Vagina (tissue), 2 donors: ENCODE measurements at regions not wholly inside any gene's neighbourhood (a gene's known extent, or its start where the extent isn't known, plus 50 kb on each side); places are given as distances from the start of the nearest gene placed in this dataset.
"Not testable (repeated sequence)": the region's sequence is repeated elsewhere in the genome, so short reads cannot be mapped to it uniquely, and the experiment has no call there.

Source experiments
- DNase-seq, 2 donors: peaks; one replicate each; pipeline ENCODE4 v3.0.0-alpha.2; 2017; ENCODE audit errors: extremely low spot score in 2 of 2
- H3K27ac ChIP-seq: fragments of 200-600 bp; sonication (generic); one replicate; pipeline ENCODE4 v1.5.1; 2019
- H3K27me3 ChIP-seq: fragments of 200-600 bp; sonication (generic); one replicate; pipeline ENCODE4 v1.5.1; 2019
- H3K36me3 ChIP-seq, 2 donors: fragments of 200-600 bp; sonication (generic); one replicate each; pipeline ENCODE4 v1.5.1; 2017 to 2019
- H3K4me1 ChIP-seq: fragments of 200-600 bp; sonication (generic); one replicate; pipeline ENCODE4 v1.5.1; 2019
- H3K4me3 ChIP-seq, 2 donors: fragments of 200-600 bp; sonication (generic); 1 replicate in 1 of 2; 2 replicates in 1 of 2; pipeline ENCODE4 v1.5.1; 2016 to 2019
- H3K9me3 ChIP-seq: fragments of 200-600 bp; sonication (generic); one replicate; pipeline ENCODE4 v1.5.1; 2019
- CTCF ChIP-seq, 3 experiments: fragments of 450-650 bp in 2 of 3; fragments of 200-600 bp in 1 of 3; sonication (generic) in 1 of 3; IDR thresholded peaks; one replicate each; pipeline ENCODE4 v1.5.1; 2017 to 2019; ENCODE audit warnings: antibody characterized with exemption in 3 of 3, mild to moderate bottlenecking in 2 of 3, moderate library complexity in 2 of 3
- POLR2A ChIP-seq, 2 donors: fragments of 450-650 bp; IDR thresholded peaks; one replicate each; pipeline ENCODE4 v1.6.1; 2017; ENCODE audit warnings: antibody characterized with exemption in 2 of 2, mild to moderate bottlenecking in 2 of 2, moderate library complexity in 2 of 2
- POLR2AphosphoS5 ChIP-seq, 2 donors: sonication (generic); formaldehyde crosslinking; IDR thresholded peaks; one replicate each; pipeline ENCODE4 v1.9.0; 2017; ENCODE audit warnings: antibody characterized with exemption in 2 of 2, mild to moderate bottlenecking in 2 of 2, low read depth in 1 of 2; ENCODE audit not compliant: insufficient read depth in 1 of 2
- intact Hi-C: fragments of 100-400 bp; cut with DNase I; formaldehyde crosslinking; loops from one replicate; pipeline ENCODE4 v1.15.1; 2023

- DNase-seq, result no peak
- Histone ChIP-seq H3K27ac (no peak overlapping the region), H3K27me3 (no peaks in the 10 kb centered on the region), H3K9me3 (no peaks in the 10 kb centered on the region), H3K4me1 (no peaks in the 10 kb centered on the region), H3K4me3 (no peak overlapping the region), H3K36me3 (no peaks in the 10 kb centered on the region)
- intact Hi-C loops, result no loop called here
- TF ChIP-seq CTCF (IDR thresholded peaks at IDR 0.05), result no peak
- no peak for TF ChIP-seq POLR2A (IDR thresholded peaks at IDR 0.05)
- no peak for TF ChIP-seq POLR2AphosphoS5 (IDR thresholded peaks at IDR 0.05; ENCODE audit: insufficient read depth in 1 of 2, low read depth in 1 of 2)
Observed at GRCh38 chr6:112522587-112522986, 175.5 kb downstream of the RFPL4B start.

- intact Hi-C loops, result no loop called here
- DNase-seq, result no peak
- no peak overlapping the region for H3K4me3 ChIP-seq
- TF ChIP-seq POLR2A (IDR thresholded peaks at IDR 0.05) (no peak), CTCF (IDR thresholded peaks at IDR 0.05) (no peak), POLR2AphosphoS5 (IDR thresholded peaks at IDR 0.05; ENCODE audit: insufficient read depth in 1 of 2, low read depth in 1 of 2) (no peak)
- no peaks in the 10 kb centered on the region for H3K27me3 ChIP-seq
- H3K9me3 ChIP-seq, result no peaks in the 10 kb centered on the region
- H3K27ac ChIP-seq, result no peak overlapping the region
- no peaks in the 10 kb centered on the region for H3K36me3 ChIP-seq
- H3K4me1 ChIP-seq, result no peaks in the 10 kb centered on the region
Observed at GRCh38 chr6:112524071-112524470, 176.9 kb downstream of the RFPL4B start.

GRCh38 chr6:112525749-112526148, 178.6 kb downstream of the RFPL4B start:
- intact Hi-C loops, result no loop called here
- DNase-seq, result no peak
- TF ChIP-seq POLR2A (IDR thresholded peaks at IDR 0.05), result no peak
- no peaks in the 10 kb centered on the region for H3K9me3 ChIP-seq
- no peaks in the 10 kb centered on the region for H3K4me1 ChIP-seq
- H3K4me3 ChIP-seq, result no peak overlapping the region
- H3K27me3 ChIP-seq, result no peaks in the 10 kb centered on the region
- H3K36me3 ChIP-seq, result no peaks in the 10 kb centered on the region
- H3K27ac ChIP-seq, result no peak overlapping the region

GRCh38 chr6:112526594-112526993, 179.5 kb downstream of the RFPL4B start:
- DNase-seq, result no peak
- no peaks in the 10 kb centered on the region for H3K4me1 ChIP-seq
- H3K36me3 ChIP-seq, result no peaks in the 10 kb centered on the region
- TF ChIP-seq CTCF (IDR thresholded peaks at IDR 0.05) (no peak), POLR2A (IDR thresholded peaks at IDR 0.05) (no peak), POLR2AphosphoS5 (IDR thresholded peaks at IDR 0.05; ENCODE audit: insufficient read depth in 1 of 2, low read depth in 1 of 2) (no peak)
- intact Hi-C loops, result no loop called here
- H3K27me3 ChIP-seq, result no peaks in the 10 kb centered on the region
- no peak overlapping the region for H3K4me3 ChIP-seq
- H3K27ac ChIP-seq, result no peak overlapping the region
- no peaks in the 10 kb centered on the region for H3K9me3 ChIP-seq

GRCh38 chr6:112528306-112528705, 181.2 kb downstream of the RFPL4B start:
- intact Hi-C loops, DNase-seq, H3K27me3 ChIP-seq, H3K4me1 ChIP-seq, H3K9me3 ChIP-seq, H3K36me3 ChIP-seq, H3K27ac ChIP-seq, H3K4me3 ChIP-seq: not testable (repeated sequence)

GRCh38 chr6:112535816-112536215, 188.7 kb downstream of the RFPL4B start:
- H3K36me3 ChIP-seq, result no peaks in the 10 kb centered on the region
- TF ChIP-seq POLR2A (IDR thresholded peaks at IDR 0.05) (no peak), POLR2AphosphoS5 (IDR thresholded peaks at IDR 0.05; ENCODE audit: insufficient read depth in 1 of 2, low read depth in 1 of 2) (no peak), CTCF (IDR thresholded peaks at IDR 0.05) (no peak)
- H3K4me3 ChIP-seq, result no peak overlapping the region
- intact Hi-C loops, result no loop called here
- H3K27me3 ChIP-seq, result no peaks in the 10 kb centered on the region
- H3K4me1 ChIP-seq, result no peaks in the 10 kb centered on the region
- DNase-seq, result no peak
- no peaks in the 10 kb centered on the region for H3K9me3 ChIP-seq
- no peak overlapping the region for H3K27ac ChIP-seq
